ENCODE measurements at regions not wholly inside any gene's neighbourhood (a gene's known extent, or its start where the extent isn't known, plus 50 kb on each side); places are given as distances from the start of the nearest gene placed in this dataset.

DNA sequence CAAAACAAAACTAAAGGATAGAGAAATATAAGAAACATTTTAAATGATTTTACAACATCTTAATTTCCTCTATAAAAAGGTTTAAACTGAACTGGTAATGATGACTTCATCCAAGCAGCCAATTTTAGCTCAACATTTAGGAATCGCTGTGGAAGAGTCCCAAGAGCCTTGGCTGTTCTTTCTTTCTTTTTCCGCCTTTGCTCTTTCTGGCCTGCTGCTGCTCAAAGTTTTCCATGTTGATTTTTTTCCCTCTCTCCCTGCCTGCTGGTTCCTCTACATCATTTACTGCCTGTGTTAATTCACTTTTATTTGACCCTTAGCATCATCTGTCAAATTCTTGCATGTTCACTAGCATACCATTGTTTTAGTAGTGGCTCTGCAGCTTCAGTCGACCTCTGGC, 146.9 kb downstream of the EVX1 start:
- H3K27ac ChIP-seq (ENCODE audit: low read length), result no peak overlapping the region
- H3F3A ChIP-seq (ENCODE audit: insufficient read depth, low read length, poor library complexity, severe bottlenecking), result no peaks in the 10 kb centered on the region
- no peak overlapping the region for H3K4me2 ChIP-seq (ENCODE audit: low read length)
- no peaks in the 10 kb centered on the region for H3K27me3 ChIP-seq (ENCODE audit: insufficient read depth, low read depth, low read length)
- H3K9ac ChIP-seq (ENCODE audit: low read length), result no peak overlapping the region
- TF ChIP-seq POLR2AphosphoS5 (IDR thresholded peaks at IDR 0.05), result no peak
- TF ChIP-seq RAD21 (conservative IDR thresholded peaks at IDR 0.05), result no peak
- TF ChIP-seq MXI1 (conservative IDR thresholded peaks at IDR 0.05; ENCODE audit: poor library complexity, severe bottlenecking), result no peak
- no peak for TF ChIP-seq EP300 (conservative IDR thresholded peaks at IDR 0.05; ENCODE audit: poor library complexity, severe bottlenecking)
- TF ChIP-seq, protein P1, sequence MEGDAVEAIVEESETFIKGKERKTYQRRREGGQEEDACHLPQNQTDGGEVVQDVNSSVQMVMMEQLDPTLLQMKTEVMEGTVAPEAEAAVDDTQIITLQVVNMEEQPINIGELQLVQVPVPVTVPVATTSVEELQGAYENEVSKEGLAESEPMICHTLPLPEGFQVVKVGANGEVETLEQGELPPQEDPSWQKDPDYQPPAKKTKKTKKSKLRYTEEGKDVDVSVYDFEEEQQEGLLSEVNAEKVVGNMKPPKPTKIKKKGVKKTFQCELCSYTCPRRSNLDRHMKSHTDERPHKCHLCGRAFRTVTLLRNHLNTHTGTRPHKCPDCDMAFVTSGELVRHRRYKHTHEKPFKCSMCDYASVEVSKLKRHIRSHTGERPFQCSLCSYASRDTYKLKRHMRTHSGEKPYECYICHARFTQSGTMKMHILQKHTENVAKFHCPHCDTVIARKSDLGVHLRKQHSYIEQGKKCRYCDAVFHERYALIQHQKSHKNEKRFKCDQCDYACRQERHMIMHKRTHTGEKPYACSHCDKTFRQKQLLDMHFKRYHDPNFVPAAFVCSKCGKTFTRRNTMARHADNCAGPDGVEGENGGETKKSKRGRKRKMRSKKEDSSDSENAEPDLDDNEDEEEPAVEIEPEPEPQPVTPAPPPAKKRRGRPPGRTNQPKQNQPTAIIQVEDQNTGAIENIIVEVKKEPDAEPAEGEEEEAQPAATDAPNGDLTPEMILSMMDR (IDR thresholded peaks at IDR 0.05; ENCODE audit: poor library complexity, severe bottlenecking), result no peak
- no peak for TF ChIP-seq EZH2 (IDR thresholded peaks at IDR 0.05; ENCODE audit: borderline replicate concordance, insufficient read depth, low read length, poor library complexity, severe bottlenecking)
- TF ChIP-seq, protein P2, sequence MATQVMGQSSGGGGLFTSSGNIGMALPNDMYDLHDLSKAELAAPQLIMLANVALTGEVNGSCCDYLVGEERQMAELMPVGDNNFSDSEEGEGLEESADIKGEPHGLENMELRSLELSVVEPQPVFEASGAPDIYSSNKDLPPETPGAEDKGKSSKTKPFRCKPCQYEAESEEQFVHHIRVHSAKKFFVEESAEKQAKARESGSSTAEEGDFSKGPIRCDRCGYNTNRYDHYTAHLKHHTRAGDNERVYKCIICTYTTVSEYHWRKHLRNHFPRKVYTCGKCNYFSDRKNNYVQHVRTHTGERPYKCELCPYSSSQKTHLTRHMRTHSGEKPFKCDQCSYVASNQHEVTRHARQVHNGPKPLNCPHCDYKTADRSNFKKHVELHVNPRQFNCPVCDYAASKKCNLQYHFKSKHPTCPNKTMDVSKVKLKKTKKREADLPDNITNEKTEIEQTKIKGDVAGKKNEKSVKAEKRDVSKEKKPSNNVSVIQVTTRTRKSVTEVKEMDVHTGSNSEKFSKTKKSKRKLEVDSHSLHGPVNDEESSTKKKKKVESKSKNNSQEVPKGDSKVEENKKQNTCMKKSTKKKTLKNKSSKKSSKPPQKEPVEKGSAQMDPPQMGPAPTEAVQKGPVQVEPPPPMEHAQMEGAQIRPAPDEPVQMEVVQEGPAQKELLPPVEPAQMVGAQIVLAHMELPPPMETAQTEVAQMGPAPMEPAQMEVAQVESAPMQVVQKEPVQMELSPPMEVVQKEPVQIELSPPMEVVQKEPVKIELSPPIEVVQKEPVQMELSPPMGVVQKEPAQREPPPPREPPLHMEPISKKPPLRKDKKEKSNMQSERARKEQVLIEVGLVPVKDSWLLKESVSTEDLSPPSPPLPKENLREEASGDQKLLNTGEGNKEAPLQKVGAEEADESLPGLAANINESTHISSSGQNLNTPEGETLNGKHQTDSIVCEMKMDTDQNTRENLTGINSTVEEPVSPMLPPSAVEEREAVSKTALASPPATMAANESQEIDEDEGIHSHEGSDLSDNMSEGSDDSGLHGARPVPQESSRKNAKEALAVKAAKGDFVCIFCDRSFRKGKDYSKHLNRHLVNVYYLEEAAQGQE (IDR thresholded peaks at IDR 0.05; ENCODE audit: borderline replicate concordance), result no peak
- TF ChIP-seq TAF1 (IDR thresholded peaks at IDR 0.05; ENCODE audit: low read depth), result no peak
- no peak for TF ChIP-seq SMC3 (conservative IDR thresholded peaks at IDR 0.05; ENCODE audit: poor library complexity)
- H2AFZ ChIP-seq (ENCODE audit: low read depth, low read length), result no peak overlapping the region
- H3K36me3 ChIP-seq (ENCODE audit: insufficient read depth, low read length), result no peaks in the 10 kb centered on the region
- no peaks in the 10 kb centered on the region for H3K9me2 ChIP-seq (ENCODE audit: insufficient read depth, low read length)
- H3K9me3 ChIP-seq (ENCODE audit: low read length), result no peaks in the 10 kb centered on the region
- H3K79me2 ChIP-seq (replicated peaks; ENCODE audit: insufficient read depth, low read length), result no peaks in the 10 kb centered on the region
- no peaks in the 10 kb centered on the region for H4K20me1 ChIP-seq (ENCODE audit: insufficient read depth)
- H3K4me3 ChIP-seq (ENCODE audit: low read length), result no peak overlapping the region

DNA sequence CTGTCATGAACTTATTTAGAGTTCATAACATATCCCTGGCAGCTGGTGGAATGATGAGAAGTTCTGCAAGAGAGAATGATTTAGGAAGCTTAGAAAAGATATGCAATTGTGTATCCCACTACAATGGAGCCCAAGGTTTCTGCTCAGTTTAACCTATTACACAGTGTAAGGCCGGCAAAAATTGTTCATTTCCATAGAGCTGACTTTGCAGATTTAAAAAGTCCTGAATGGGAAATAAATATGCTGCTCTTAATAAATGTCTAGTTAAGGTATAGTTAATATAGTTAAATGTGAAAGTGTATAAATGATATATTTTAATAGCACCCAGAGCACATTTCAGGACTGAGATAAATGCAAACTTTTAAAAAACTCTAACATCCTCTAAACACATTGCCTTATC, 149.9 kb downstream of the EVX1 start:
- H3K79me2 ChIP-seq (replicated peaks; ENCODE audit: insufficient read depth, low read length), result no peaks in the 10 kb centered on the region
- no peaks in the 10 kb centered on the region for H3K9me2 ChIP-seq (ENCODE audit: insufficient read depth, low read length)
- no peaks in the 10 kb centered on the region for H3F3A ChIP-seq (ENCODE audit: insufficient read depth, low read length, poor library complexity, severe bottlenecking)
- H3K4me3 ChIP-seq (ENCODE audit: low read length), result no peak overlapping the region
- H3K9ac ChIP-seq (ENCODE audit: low read length), result no peak overlapping the region
- H3K27ac ChIP-seq (ENCODE audit: low read length), result no peak overlapping the region
- no peaks in the 10 kb centered on the region for H3K9me3 ChIP-seq (ENCODE audit: low read length)
- no peak overlapping the region for H3K4me2 ChIP-seq (ENCODE audit: low read length)
- H3K36me3 ChIP-seq (ENCODE audit: insufficient read depth, low read length), result no peaks in the 10 kb centered on the region
- H4K20me1 ChIP-seq (ENCODE audit: insufficient read depth), result no peaks in the 10 kb centered on the region
- TF ChIP-seq MXI1 (conservative IDR thresholded peaks at IDR 0.05; ENCODE audit: poor library complexity, severe bottlenecking) (no peak), EP300 (conservative IDR thresholded peaks at IDR 0.05; ENCODE audit: poor library complexity, severe bottlenecking) (no peak), SMC3 (conservative IDR thresholded peaks at IDR 0.05; ENCODE audit: poor library complexity) (no peak), EZH2 (IDR thresholded peaks at IDR 0.05; ENCODE audit: borderline replicate concordance, insufficient read depth, low read length, poor library complexity, severe bottlenecking) (no peak), POLR2AphosphoS5 (IDR thresholded peaks at IDR 0.05) (no peak), TAF1 (IDR thresholded peaks at IDR 0.05; ENCODE audit: low read depth) (no peak), RAD21 (conservative IDR thresholded peaks at IDR 0.05) (no peak)
- TF ChIP-seq, protein P2 (IDR thresholded peaks at IDR 0.05; ENCODE audit: borderline replicate concordance), result no peak
- TF ChIP-seq, protein P1 (IDR thresholded peaks at IDR 0.05; ENCODE audit: poor library complexity, severe bottlenecking), result no peak
- H2AFZ ChIP-seq (ENCODE audit: low read depth, low read length), result no peak overlapping the region
- no peaks in the 10 kb centered on the region for H3K27me3 ChIP-seq (ENCODE audit: insufficient read depth, low read depth, low read length)
